Activated T-cell treated with anti-CD3 and anti-CD28 coated beads for 24 hours (primary cell): ENCODE measurements at regions not wholly inside any gene's neighbourhood (a gene's known extent, or its start where the extent isn't known, plus 50 kb on each side); places are given as distances from the start of the nearest gene placed in this dataset.

ENCODE experiments used
- DNase-seq: peaks from one replicate; pipeline ENCODE4 v3.0.0-alpha.2; 2020; ENCODE audit warnings: low read depth

- DNase-seq: no peak
Observed at GRCh38 chr15:98387866-98388265, 260.5 kb upstream of the IGF1R start.

- no peak for DNase-seq
Observed at GRCh38 chr15:98390946-98391530, 257.3 kb upstream of the IGF1R start.

- DNase-seq: no peak
Observed at GRCh38 chr15:98391568-98391967, 256.8 kb upstream of the IGF1R start.

GRCh38 chr15:98393471-98393870 is 254.9 kb upstream of the IGF1R start:
- DNase-seq: no peak

GRCh38 chr15:98394546-98394945 is 253.8 kb upstream of the IGF1R start:
- no peak for DNase-seq

GRCh38 chr15:98395974-98396610 is 252.2 kb upstream of the IGF1R start:
- DNase-seq: no peak

- DNase-seq: no peak
Observed at GRCh38 chr15:98397419-98397818, 250.9 kb upstream of the IGF1R start.

- DNase-seq: no peak
Observed at GRCh38 chr15:98398056-98398455, 250.3 kb upstream of the IGF1R start.

GRCh38 chr15:98398886-98399285 is 249.5 kb upstream of the IGF1R start:
- no peak for DNase-seq

- no peak for DNase-seq
Observed at GRCh38 chr15:98400120-98400519, 248.2 kb upstream of the IGF1R start.

- DNase-seq: no peak
Observed at GRCh38 chr15:98401029-98401428, 247.3 kb upstream of the IGF1R start.

- DNase-seq: no peak
Observed at GRCh38 chr15:98402486-98402885, 245.9 kb upstream of the IGF1R start.

GRCh38 chr15:98403169-98403568 is 245.2 kb upstream of the IGF1R start:
- DNase-seq: no peak

GRCh38 chr15:98403569-98403968 is 244.8 kb upstream of the IGF1R start:
- DNase-seq: no peak

- no peak for DNase-seq
Observed at GRCh38 chr15:98405013-98405412, 243.3 kb upstream of the IGF1R start.

- DNase-seq: no peak
Observed at GRCh38 chr15:98408231-98408630, 240.1 kb upstream of the IGF1R start.

- no peak for DNase-seq
Observed at GRCh38 chr15:98410328-98410727, 238.0 kb upstream of the IGF1R start.

GRCh38 chr15:98412852-98413251 is 235.5 kb upstream of the IGF1R start:
- DNase-seq: no peak

GRCh38 chr15:98413933-98414546 is 234.3 kb upstream of the IGF1R start:
- no peak for DNase-seq

- no peak for DNase-seq
Observed at GRCh38 chr15:98416222-98416855, 232.0 kb upstream of the IGF1R start.

GRCh38 chr15:98417346-98417745 is 231.0 kb upstream of the IGF1R start:
- DNase-seq: no peak

- no peak for DNase-seq
Observed at GRCh38 chr15:98418122-98418521, 230.2 kb upstream of the IGF1R start.

GRCh38 chr15:98419173-98419780 is 229.1 kb upstream of the IGF1R start:
- no peak for DNase-seq
